SK-N-MC (cell line): ENCODE measurements at regions not wholly inside any gene's neighbourhood (a gene's known extent, or its start where the extent isn't known, plus 50 kb on each side); places are given as distances from the start of the nearest gene placed in this dataset.

Experiments
- DNase-seq: peaks from one replicate; pipeline ENCODE4 v3.0.0-alpha.2; 2011; ENCODE audit warnings: low read depth, low spot score
- H3K27ac ChIP-seq: fragments of 200-600 bp; sonication (generic); 2 replicates; pipeline ENCODE4 v1.5.1; 2016; ENCODE audit warnings: mixed run types
- H3K36me3 ChIP-seq: fragments of 200-600 bp; sonication (generic); 2 replicates; pipeline ENCODE4 v1.6.1; 2017; ENCODE audit warnings: antibody characterized with exemption, low read length, mixed read lengths; ENCODE audit not compliant: insufficient read depth
- H3K4me3 ChIP-seq: fragments of 200-600 bp; sonication (generic); 2 replicates; pipeline ENCODE4 v1.5.1; 2016
- H3K9ac ChIP-seq: fragments of 200-600 bp; sonication (generic); 2 replicates; pipeline ENCODE4 v1.8.0; 2017; ENCODE audit warnings: mixed run types, mixed read lengths; ENCODE audit not compliant: insufficient read length
- H3K9me3 ChIP-seq: fragments of 200-600 bp; sonication (generic); 2 replicates; pipeline ENCODE4 v1.6.1; 2017; ENCODE audit warnings: low read depth, mild to moderate bottlenecking, antibody characterized with exemption, low read length, moderate library complexity, mixed read lengths
- EZH2 ChIP-seq: fragments of 200-600 bp; sonication (generic); IDR thresholded peaks from one replicate; pipeline ENCODE4 v1.6.1; 2017; ENCODE audit warnings: antibody characterized with exemption
- FOXP2 ChIP-seq: optimal IDR thresholded peaks from 2 replicates; pipeline ENCODE3; 2011; ENCODE audit warnings: mild to moderate bottlenecking, moderate library complexity; ENCODE audit not compliant: insufficient read depth; ENCODE audit errors: extremely low read length, control extremely low read depth
- POLR2AphosphoS5 ChIP-seq: IDR thresholded peaks from 2 replicates; pipeline ENCODE4 v1.6.1; 2012; ENCODE audit warnings: mild to moderate bottlenecking, low read depth, low read length, borderline replicate concordance

DNA sequence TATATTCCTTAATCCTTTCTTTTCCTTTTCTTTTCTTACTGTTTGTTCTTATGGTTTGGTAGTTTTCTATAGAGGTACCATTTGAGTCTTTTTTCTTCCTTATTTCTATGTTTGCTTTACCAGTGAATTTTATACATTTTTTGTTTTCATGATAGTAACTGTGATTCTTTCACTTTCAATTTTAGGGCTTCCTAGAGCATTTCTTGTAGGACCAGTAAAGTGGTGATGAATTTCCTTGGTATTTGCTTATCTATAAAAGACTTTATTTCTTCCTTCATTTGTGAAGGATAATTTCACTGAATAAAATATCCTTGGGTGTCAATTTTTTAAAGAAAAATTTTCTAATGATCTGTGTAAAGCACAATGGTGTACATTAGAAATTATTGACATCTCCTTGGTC, 637.4 kb downstream of the CD109 start:
- Histone ChIP-seq H3K4me3 (no peak overlapping the region), H3K9me3 (no peaks in the 10 kb centered on the region), H3K9ac (no peak overlapping the region), H3K36me3 (no peaks in the 10 kb centered on the region), H3K27ac (no peak overlapping the region)
- TF ChIP-seq FOXP2, result no peak
- TF ChIP-seq POLR2AphosphoS5, result no peak
- TF ChIP-seq EZH2, result no peak
- DNase-seq, result no peak

DNA sequence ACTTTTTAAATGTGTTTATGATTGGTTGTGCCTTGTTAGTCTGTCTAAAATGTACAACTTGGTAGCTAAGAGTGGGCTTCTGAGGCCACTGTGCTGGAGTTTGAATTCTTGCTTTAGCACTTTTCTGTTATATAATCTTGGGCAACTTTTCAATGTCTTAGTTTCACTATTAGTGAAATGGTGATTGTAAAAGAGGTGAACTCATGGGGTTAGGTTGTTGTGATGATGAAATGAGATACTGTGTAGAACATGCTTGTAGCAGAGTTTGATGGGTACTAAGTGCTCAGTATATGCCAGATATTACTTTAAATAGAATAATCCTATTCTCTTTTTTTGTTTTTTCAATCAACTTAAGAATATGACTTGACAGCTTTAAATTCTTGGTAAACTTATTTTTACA, 624.7 kb downstream of the CD109 start:
- Histone ChIP-seq H3K36me3 (no peaks in the 10 kb centered on the region), H3K27ac (no peak overlapping the region), H3K4me3 (no peak overlapping the region), H3K9ac (no peak overlapping the region), H3K9me3 (no peaks in the 10 kb centered on the region)
- no peak for TF ChIP-seq POLR2AphosphoS5
- no peak for TF ChIP-seq FOXP2
- TF ChIP-seq EZH2, result no peak
- no peak for DNase-seq

DNA sequence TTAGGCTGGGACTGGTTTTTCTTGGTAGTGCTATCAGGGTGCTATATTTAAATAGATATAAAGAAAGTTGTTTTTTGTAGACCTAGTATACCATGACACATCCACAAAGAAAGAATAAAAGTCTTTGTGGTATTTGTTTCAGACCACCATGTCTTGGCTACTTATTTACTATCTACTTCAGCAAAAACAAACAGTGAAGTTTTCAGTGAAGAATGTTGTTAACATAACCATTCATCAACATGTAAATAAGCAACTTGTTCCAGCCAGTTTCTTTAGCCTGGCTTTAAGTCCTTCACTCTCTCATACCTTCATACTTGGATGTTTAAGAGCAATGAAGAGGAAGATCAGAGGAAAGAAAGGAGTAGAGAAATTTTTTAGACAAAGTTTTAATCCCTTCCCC, 624.1 kb downstream of the CD109 start:
- Histone ChIP-seq H3K4me3 (no peak overlapping the region), H3K27ac (no peak overlapping the region), H3K9ac (no peak overlapping the region), H3K9me3 (no peaks in the 10 kb centered on the region), H3K36me3 (no peaks in the 10 kb centered on the region)
- DNase-seq, result no peak
- TF ChIP-seq POLR2AphosphoS5 (no peak), EZH2 (no peak), FOXP2 (no peak)

DNA sequence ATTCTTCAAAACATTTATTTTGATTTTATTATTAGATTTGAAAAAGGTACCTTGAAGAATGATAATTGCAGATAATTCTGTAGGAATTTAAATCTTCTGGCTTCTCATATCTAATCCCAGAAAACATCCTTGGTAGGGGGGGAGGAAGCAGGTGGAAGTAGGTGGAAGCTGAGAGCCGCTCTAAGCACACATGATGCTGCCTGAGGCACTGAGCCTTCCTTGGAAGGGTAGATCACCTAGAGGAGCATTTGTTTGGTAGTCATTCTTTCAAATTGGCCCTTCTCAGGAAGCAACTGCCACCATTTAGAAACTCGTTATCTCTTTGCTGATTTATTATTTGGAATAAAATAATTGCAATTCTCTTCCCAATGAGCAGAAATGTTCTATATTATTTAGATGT, 623.3 kb downstream of the CD109 start:
- no peak for DNase-seq
- no peaks in the 10 kb centered on the region for H3K36me3 ChIP-seq
- H3K4me3 ChIP-seq, result no peak overlapping the region
- no peak overlapping the region for H3K27ac ChIP-seq
- TF ChIP-seq POLR2AphosphoS5 (no peak), EZH2 (no peak), FOXP2 (no peak)
- H3K9ac ChIP-seq, result no peak overlapping the region
- H3K9me3 ChIP-seq, result no peaks in the 10 kb centered on the region

DNA sequence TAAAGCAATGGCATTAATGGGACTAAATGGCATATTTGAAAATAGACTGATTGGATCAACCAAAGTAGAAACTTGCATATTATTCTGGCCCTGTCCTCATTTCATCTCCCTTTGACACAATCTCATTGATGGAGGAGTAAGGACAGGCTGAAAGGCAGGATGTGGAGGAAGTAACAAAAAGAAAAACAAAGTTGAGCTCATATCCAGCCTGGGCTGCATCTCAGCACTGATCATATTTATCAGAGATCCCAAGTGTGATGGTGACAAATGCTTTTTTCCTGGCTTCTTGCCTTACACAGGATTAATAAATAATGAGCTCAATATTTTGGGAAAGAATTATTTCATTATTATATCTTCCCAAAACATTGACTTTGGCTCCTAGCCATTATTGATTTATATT, 622.7 kb downstream of the CD109 start:
- TF ChIP-seq FOXP2 (no peak), POLR2AphosphoS5 (no peak), EZH2 (no peak)

DNA sequence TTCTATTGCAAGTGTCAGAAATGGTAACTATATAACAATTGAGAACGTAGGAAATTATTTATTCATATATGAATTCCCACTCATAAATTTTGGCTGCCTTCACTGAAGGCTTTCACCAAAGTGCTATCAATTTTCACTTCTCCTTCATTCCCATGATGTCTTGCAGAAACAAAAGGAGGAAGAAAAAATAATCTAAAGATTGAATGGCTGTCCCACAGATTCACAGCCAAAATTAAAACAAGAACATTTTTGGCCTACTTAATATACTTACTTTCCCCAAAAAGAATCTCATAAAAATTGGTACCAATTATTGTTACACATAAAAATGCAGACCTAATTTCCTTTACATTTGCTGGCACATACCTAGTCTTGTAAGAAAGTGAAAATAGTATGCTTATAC, 616.1 kb downstream of the CD109 start:
- no peaks in the 10 kb centered on the region for H3K9me3 ChIP-seq

More for the DNA sequence above, 622.7 kb downstream of the CD109 start:
- Histone ChIP-seq H3K27ac (no peak overlapping the region), H3K36me3 (no peaks in the 10 kb centered on the region), H3K4me3 (no peak overlapping the region), H3K9me3 (no peaks in the 10 kb centered on the region), H3K9ac (no peak overlapping the region)
- no peak for DNase-seq

DNA sequence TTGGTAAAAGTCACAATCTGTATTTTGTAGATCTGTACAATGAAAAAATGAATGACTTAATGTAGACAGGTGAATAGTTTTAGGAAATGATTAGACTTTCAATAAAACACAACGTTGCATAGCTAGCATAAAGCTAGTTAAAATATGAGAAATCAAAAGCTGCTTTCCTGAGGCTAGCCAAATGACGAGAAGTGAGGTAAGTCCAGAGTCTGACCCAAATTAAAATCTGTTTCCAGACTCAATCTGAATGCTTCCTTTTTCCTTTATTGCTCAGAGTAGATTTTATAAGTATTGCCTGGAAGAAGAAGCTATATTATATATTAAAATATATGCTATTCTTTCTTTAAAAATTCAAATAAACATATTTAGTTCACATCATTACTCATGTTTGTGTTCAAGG, 615.4 kb downstream of the CD109 start:
- Histone ChIP-seq H3K27ac (no peak overlapping the region), H3K9ac (no peak overlapping the region), H3K4me3 (no peak overlapping the region), H3K9me3 (no peaks in the 10 kb centered on the region), H3K36me3 (no peaks in the 10 kb centered on the region)
- no peak for DNase-seq
- TF ChIP-seq POLR2AphosphoS5, result no peak
- TF ChIP-seq FOXP2, result no peak
- TF ChIP-seq EZH2, result no peak

More for the DNA sequence above, 616.1 kb downstream of the CD109 start:
- Histone ChIP-seq H3K36me3 (no peaks in the 10 kb centered on the region), H3K9ac (no peak overlapping the region), H3K4me3 (no peak overlapping the region), H3K27ac (no peak overlapping the region)
- no peak for DNase-seq
- TF ChIP-seq EZH2 (no peak), FOXP2 (no peak), POLR2AphosphoS5 (no peak)

DNA sequence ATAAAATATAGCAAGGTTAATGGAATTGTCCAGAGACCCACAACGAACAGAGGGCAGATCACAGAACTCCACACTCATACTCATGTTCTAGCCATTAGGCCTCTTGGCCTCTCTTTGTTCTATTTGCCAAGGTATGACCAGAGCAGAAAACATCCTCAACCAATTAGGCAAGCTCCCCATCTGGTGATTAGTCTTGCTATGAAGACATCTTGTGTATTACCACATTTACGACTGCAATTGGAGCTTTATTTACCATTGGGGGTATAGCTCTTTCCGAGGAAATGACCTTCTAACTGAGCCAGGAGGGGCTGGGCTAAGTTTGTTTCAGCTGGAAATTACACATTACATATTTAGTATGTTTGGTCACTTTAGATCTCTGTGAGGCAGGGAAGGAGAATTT, 593.9 kb downstream of the CD109 start:
- H3K9me3 ChIP-seq, result no peaks in the 10 kb centered on the region
- no peak for TF ChIP-seq FOXP2
- no peak for TF ChIP-seq POLR2AphosphoS5
- no peak for TF ChIP-seq EZH2
- no peak overlapping the region for H3K27ac ChIP-seq
- no peak overlapping the region for H3K9ac ChIP-seq
- DNase-seq, result no peak
- no peak overlapping the region for H3K4me3 ChIP-seq
- no peaks in the 10 kb centered on the region for H3K36me3 ChIP-seq

DNA sequence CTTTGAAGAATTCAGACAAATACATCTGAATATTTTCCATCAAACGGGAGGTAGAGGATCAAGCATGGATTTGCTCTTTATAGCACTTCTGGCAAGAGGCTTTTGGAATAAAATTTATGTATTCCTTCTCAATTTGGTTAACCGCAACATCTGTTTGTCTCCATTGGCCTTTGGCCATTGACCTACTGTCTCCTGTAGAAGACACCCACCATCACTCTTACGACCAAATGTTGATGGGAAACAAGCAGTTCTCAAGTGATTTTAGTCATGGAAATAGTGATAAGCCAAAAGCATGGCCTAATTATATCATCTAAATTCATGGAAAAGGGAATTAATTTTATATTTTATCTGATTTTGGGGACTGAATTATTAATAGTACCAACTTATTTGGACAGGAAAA, 591.9 kb downstream of the CD109 start:
- Histone ChIP-seq H3K9me3 (no peaks in the 10 kb centered on the region), H3K4me3 (no peak overlapping the region), H3K9ac (no peak overlapping the region), H3K36me3 (no peaks in the 10 kb centered on the region), H3K27ac (no peak overlapping the region)
- DNase-seq, result no peak
- TF ChIP-seq EZH2 (no peak), POLR2AphosphoS5 (no peak), FOXP2 (no peak)
